ENCODE measurements at regions not wholly inside any gene's neighbourhood (a gene's known extent, or its start where the extent isn't known, plus 50 kb on each side); places are given as distances from the start of the nearest gene placed in this dataset.

DNA sequence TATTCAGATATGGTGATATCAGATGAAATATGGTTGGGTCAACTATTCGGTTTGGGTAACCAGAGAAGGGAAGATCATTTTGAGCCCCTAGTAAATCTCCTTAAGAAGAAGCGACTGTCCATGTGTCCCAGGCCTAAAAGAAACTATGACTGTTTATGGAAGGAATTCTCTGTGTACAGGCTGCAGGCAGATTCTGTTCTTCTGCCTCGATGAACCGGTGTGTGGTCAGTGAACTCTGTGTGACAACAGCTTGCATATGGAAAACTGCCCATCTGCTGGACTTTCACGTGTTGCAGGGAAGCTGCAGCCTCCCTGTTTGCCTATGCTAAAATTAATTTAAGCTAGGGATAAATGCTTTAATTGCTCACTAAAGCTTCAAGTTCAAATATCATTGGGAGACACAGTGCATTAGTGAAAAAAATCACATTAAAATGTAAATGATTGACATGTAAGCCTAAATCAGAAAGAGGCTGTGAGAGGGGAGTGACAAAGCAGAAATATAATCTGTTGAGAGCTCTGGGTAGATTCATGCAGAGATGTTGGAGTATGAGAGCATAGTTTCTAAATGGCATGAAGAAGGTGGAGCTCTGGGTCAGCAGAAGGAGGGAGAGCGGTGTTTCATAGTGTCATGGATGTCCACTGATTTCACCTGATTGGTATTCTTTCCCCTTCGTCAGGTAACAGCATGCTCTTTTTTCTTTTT lies 65.4 kb upstream of the PFN2 start:
- no peak overlapping the region for H3K9ac ChIP-seq (ENCODE audit: low read length in 3 of 3)

GRCh38 chr3:150035301-150035779 lies 64.6 kb upstream of the PFN2 start:
- no peak for FAIRE-seq

More for the DNA sequence above, 65.4 kb upstream of the PFN2 start:
- TF ChIP-seq, protein P1, sequence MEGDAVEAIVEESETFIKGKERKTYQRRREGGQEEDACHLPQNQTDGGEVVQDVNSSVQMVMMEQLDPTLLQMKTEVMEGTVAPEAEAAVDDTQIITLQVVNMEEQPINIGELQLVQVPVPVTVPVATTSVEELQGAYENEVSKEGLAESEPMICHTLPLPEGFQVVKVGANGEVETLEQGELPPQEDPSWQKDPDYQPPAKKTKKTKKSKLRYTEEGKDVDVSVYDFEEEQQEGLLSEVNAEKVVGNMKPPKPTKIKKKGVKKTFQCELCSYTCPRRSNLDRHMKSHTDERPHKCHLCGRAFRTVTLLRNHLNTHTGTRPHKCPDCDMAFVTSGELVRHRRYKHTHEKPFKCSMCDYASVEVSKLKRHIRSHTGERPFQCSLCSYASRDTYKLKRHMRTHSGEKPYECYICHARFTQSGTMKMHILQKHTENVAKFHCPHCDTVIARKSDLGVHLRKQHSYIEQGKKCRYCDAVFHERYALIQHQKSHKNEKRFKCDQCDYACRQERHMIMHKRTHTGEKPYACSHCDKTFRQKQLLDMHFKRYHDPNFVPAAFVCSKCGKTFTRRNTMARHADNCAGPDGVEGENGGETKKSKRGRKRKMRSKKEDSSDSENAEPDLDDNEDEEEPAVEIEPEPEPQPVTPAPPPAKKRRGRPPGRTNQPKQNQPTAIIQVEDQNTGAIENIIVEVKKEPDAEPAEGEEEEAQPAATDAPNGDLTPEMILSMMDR (IDR thresholded peaks at IDR 0.05; ENCODE audit: borderline replicate concordance, extremely low read depth, insufficient read depth): no peak
- DNase-seq: no peak
- H3K9me3 ChIP-seq (ENCODE audit: control insufficient read depth in 2 of 3, insufficient read depth in 1 of 3, low read length in 3 of 3): peaks cover 0 to under 1% (median 0%) of the 10 kb centered on the region in 3 donors
- FAIRE-seq: no peak
- H3K27ac ChIP-seq (ENCODE audit: low read depth in 2 of 2, low read length in 2 of 2): no peak overlapping the region
- no peaks in the 10 kb centered on the region for H3K27me3 ChIP-seq (ENCODE audit: control insufficient read depth, insufficient read depth, low read length)
- H3K4me3 ChIP-seq (ENCODE audit: low read length in 3 of 3): no peak overlapping the region
- no peaks in the 10 kb centered on the region for H3K4me1 ChIP-seq (ENCODE audit: control insufficient read depth in 2 of 3, insufficient read depth in 2 of 3, low read depth in 1 of 3, low read length in 3 of 3)
- intact Hi-C loops (cut with DNase I): no loop called here
- no peaks in the 10 kb centered on the region for H3K36me3 ChIP-seq (ENCODE audit: control insufficient read depth in 2 of 3, insufficient read depth in 3 of 3, low read length in 3 of 3)

GRCh38 chr3:150033721-150034120 lies 63.0 kb upstream of the PFN2 start:
- no peaks in the 10 kb centered on the region for H3K9me3 ChIP-seq (ENCODE audit: control insufficient read depth in 2 of 3, insufficient read depth in 1 of 3, low read length in 3 of 3)
- DNase-seq (no peak), FAIRE-seq (no peak)
- no peak overlapping the region for H3K4me3 ChIP-seq (ENCODE audit: low read length in 3 of 3)
- intact Hi-C loops (cut with DNase I): no loop called here
- H3K27me3 ChIP-seq (ENCODE audit: control insufficient read depth, insufficient read depth, low read length): no peaks in the 10 kb centered on the region
- no peak overlapping the region for H3K27ac ChIP-seq (ENCODE audit: low read depth in 2 of 2, low read length in 2 of 2)
- TF ChIP-seq, protein P1 (IDR thresholded peaks at IDR 0.05; ENCODE audit: borderline replicate concordance, extremely low read depth, insufficient read depth): no peak
- no peak overlapping the region for H3K9ac ChIP-seq (ENCODE audit: low read length in 3 of 3)
- no peaks in the 10 kb centered on the region for H3K4me1 ChIP-seq (ENCODE audit: control insufficient read depth in 2 of 3, insufficient read depth in 2 of 3, low read depth in 1 of 3, low read length in 3 of 3)
- no peaks in the 10 kb centered on the region for H3K36me3 ChIP-seq (ENCODE audit: control insufficient read depth in 2 of 3, insufficient read depth in 3 of 3, low read length in 3 of 3)

More at GRCh38 chr3:150035301-150035779, 64.6 kb upstream of the PFN2 start:
- no peaks in the 10 kb centered on the region for H3K4me1 ChIP-seq (ENCODE audit: control insufficient read depth in 2 of 3, insufficient read depth in 2 of 3, low read depth in 1 of 3, low read length in 3 of 3)
- no peak overlapping the region for H3K27ac ChIP-seq (ENCODE audit: low read depth in 2 of 2, low read length in 2 of 2)
- no peaks in the 10 kb centered on the region for H3K36me3 ChIP-seq (ENCODE audit: control insufficient read depth in 2 of 3, insufficient read depth in 3 of 3, low read length in 3 of 3)
- no peaks in the 10 kb centered on the region for H3K27me3 ChIP-seq (ENCODE audit: control insufficient read depth, insufficient read depth, low read length)
- H3K4me3 ChIP-seq (ENCODE audit: low read length in 3 of 3): no peak overlapping the region
- no peak overlapping the region for H3K9ac ChIP-seq (ENCODE audit: low read length in 3 of 3)
- DNase-seq: no peak
- intact Hi-C loops (cut with DNase I): no loop called here
- no peaks in the 10 kb centered on the region for H3K9me3 ChIP-seq (ENCODE audit: control insufficient read depth in 2 of 3, insufficient read depth in 1 of 3, low read length in 3 of 3)
- TF ChIP-seq, protein P1 (IDR thresholded peaks at IDR 0.05; ENCODE audit: borderline replicate concordance, extremely low read depth, insufficient read depth): no peak

Data from kidney (tissue), 13 donors.